ENCODE measurements at regions not wholly inside any gene's neighbourhood (a gene's known extent, or its start where the extent isn't known, plus 50 kb on each side); places are given as distances from the start of the nearest gene placed in this dataset.
A peak's percentile ranks its signal among the peaks of the same experiment; 100 is the strongest.

DNA sequence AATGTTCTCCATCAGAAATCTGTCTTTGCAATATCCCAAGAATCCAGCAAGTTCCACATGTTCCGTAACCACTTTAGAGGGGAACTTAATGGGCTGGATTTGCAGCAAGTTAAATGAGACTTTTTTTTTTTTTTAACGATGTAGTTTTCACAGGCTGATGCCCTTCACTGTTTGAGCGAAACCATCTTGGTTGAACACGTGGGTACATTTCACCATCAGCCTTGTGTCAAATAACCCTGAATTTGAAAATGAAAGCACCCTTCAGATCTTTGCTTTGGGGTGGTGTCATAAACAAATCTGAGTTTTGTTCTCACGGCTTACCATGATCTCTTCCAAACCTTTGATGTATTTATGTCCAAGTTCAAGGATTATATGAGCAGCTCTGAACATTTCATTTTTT is 73.7 kb upstream of the EXOC2 start:
- Histone ChIP-seq H3F3A (ENCODE audit: insufficient read depth, low read length) (no peaks in the 10 kb centered on the region; the same call in 1 of the 2 replicates), H3K79me2 (ENCODE audit: low read length) (no peaks in the 10 kb centered on the region), H3K9me2 (replicated peaks; ENCODE audit: insufficient read depth, low read length) (no peaks in the 10 kb centered on the region), H3K9me3 (replicated peaks; ENCODE audit: insufficient read depth, low read length) (no peaks in the 10 kb centered on the region), H3K9ac (ENCODE audit: low read length) (peak overlapping the region; percentile 18; the same call in 1 of the 2 replicates), H3K27me3 (replicated peaks; ENCODE audit: insufficient read depth, low read length) (no peaks in the 10 kb centered on the region), H4K20me1 (ENCODE audit: insufficient read depth, low read length) (no peaks in the 10 kb centered on the region), H3K4me3 (ENCODE audit: low read length) (peak overlapping the region; percentile 59), H2AFZ (ENCODE audit: low read length) (peak overlapping the region; percentile 91), H3K36me3 (replicated peaks; ENCODE audit: insufficient read depth, low read length) (no peaks in the 10 kb centered on the region), H3K4me2 (ENCODE audit: low read depth, low read length) (peak overlapping the region; percentile 88), H3K4me1 (ENCODE audit: low read length) (no peaks in the 10 kb centered on the region), H3K27ac (ENCODE audit: low read length) (peak overlapping the region; percentile 25; the same call in 1 of the 2 replicates)
- TF ChIP-seq CTCF (IDR thresholded peaks at IDR 0.05; ENCODE audit: low read length) (no peak), EZH2 (optimal IDR thresholded peaks at IDR 0.05; ENCODE audit: low read depth, low read length) (no peak)
- peak; percentile 88 for DNase-seq

DNA sequence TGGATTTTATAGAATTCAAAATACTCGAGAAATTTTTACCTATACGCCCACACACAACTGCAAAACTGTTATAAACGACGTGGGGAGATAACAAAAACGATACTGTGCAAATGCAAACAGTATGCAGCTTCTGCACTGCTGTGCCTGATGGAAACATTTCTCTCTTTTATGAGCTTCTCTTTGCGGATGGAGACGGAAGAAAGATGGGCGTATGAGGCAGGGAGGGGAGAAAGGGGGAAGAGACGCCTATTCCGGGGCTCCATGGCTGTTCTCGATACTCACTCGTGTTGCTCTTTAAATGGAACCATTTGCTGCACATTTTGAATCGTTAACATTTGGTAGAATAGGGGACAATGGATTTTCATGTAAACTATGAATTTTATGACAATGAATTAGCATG is 69.1 kb upstream of the EXOC2 start:
- Histone ChIP-seq H3K27me3 (replicated peaks; ENCODE audit: insufficient read depth, low read length) (no peaks in the 10 kb centered on the region), H2AFZ (ENCODE audit: low read length) (no peak overlapping the region)

GRCh38 chr6:760982-761955 is 68.3 kb upstream of the EXOC2 start:
- H2AFZ ChIP-seq (ENCODE audit: low read length), result no peak overlapping the region

More for the DNA sequence above, 69.1 kb upstream of the EXOC2 start:
- H3K36me3 ChIP-seq (replicated peaks; ENCODE audit: insufficient read depth, low read length), result no peaks in the 10 kb centered on the region
- H3K9me3 ChIP-seq (replicated peaks; ENCODE audit: insufficient read depth, low read length), result no peaks in the 10 kb centered on the region
- no peaks in the 10 kb centered on the region for H3K9me2 ChIP-seq (replicated peaks; ENCODE audit: insufficient read depth, low read length)
- no peaks in the 10 kb centered on the region for H4K20me1 ChIP-seq (ENCODE audit: insufficient read depth, low read length)
- H3K4me3 ChIP-seq (ENCODE audit: low read length), result no peak overlapping the region
- H3F3A ChIP-seq (ENCODE audit: insufficient read depth, low read length), result no peaks in the 10 kb centered on the region; the same call in 1 of the 2 replicates
- no peak for TF ChIP-seq EZH2 (optimal IDR thresholded peaks at IDR 0.05; ENCODE audit: low read depth, low read length)
- TF ChIP-seq CTCF (IDR thresholded peaks at IDR 0.05; ENCODE audit: low read length), result no peak
- TF ChIP-seq EZH2phosphoT487 (IDR thresholded peaks at IDR 0.05; ENCODE audit: low read length), result no peak
- H3K4me1 ChIP-seq (ENCODE audit: low read length), result no peaks in the 10 kb centered on the region
- H3K4me2 ChIP-seq (ENCODE audit: low read depth, low read length), result no peak overlapping the region
- no peak overlapping the region for H3K9ac ChIP-seq (ENCODE audit: low read length)
- H3K27ac ChIP-seq (ENCODE audit: low read length), result no peak overlapping the region
- DNase-seq, result no peak
- no peaks in the 10 kb centered on the region for H3K79me2 ChIP-seq (ENCODE audit: low read length)

More at GRCh38 chr6:760982-761955, 68.3 kb upstream of the EXOC2 start:
- Histone ChIP-seq H3K4me3 (ENCODE audit: low read length) (no peak overlapping the region), H3K79me2 (ENCODE audit: low read length) (no peaks in the 10 kb centered on the region), H3K36me3 (replicated peaks; ENCODE audit: insufficient read depth, low read length) (no peaks in the 10 kb centered on the region), H3K27ac (ENCODE audit: low read length) (no peak overlapping the region), H3F3A (ENCODE audit: insufficient read depth, low read length) (no peaks in the 10 kb centered on the region), H3K9me3 (replicated peaks; ENCODE audit: insufficient read depth, low read length) (no peaks in the 10 kb centered on the region), H3K9me2 (replicated peaks; ENCODE audit: insufficient read depth, low read length) (no peaks in the 10 kb centered on the region), H4K20me1 (ENCODE audit: insufficient read depth, low read length) (no peaks in the 10 kb centered on the region), H3K9ac (ENCODE audit: low read length) (no peak overlapping the region), H3K27me3 (replicated peaks; ENCODE audit: insufficient read depth, low read length) (no peaks in the 10 kb centered on the region), H3K4me2 (ENCODE audit: low read depth, low read length) (no peak overlapping the region), H3K4me1 (ENCODE audit: low read length) (no peaks in the 10 kb centered on the region)
- TF ChIP-seq CTCF (IDR thresholded peaks at IDR 0.05; ENCODE audit: low read length) (no peak), EZH2 (optimal IDR thresholded peaks at IDR 0.05; ENCODE audit: low read depth, low read length) (no peak), EZH2phosphoT487 (IDR thresholded peaks at IDR 0.05; ENCODE audit: low read length) (no peak)
- DNase-seq, result no peak

All from MM.1S (cell line).